NCI-H2029 (cell line): ENCODE measurements at regions not wholly inside any gene's neighbourhood (a gene's known extent, or its start where the extent isn't known, plus 50 kb on each side); places are given as distances from the start of the nearest gene placed in this dataset.

ENCODE experiments used
- DNase-seq: peaks from one replicate; lab custom pipeline; 2025; lab: John Stamatoyannopoulos, UW

DNA sequence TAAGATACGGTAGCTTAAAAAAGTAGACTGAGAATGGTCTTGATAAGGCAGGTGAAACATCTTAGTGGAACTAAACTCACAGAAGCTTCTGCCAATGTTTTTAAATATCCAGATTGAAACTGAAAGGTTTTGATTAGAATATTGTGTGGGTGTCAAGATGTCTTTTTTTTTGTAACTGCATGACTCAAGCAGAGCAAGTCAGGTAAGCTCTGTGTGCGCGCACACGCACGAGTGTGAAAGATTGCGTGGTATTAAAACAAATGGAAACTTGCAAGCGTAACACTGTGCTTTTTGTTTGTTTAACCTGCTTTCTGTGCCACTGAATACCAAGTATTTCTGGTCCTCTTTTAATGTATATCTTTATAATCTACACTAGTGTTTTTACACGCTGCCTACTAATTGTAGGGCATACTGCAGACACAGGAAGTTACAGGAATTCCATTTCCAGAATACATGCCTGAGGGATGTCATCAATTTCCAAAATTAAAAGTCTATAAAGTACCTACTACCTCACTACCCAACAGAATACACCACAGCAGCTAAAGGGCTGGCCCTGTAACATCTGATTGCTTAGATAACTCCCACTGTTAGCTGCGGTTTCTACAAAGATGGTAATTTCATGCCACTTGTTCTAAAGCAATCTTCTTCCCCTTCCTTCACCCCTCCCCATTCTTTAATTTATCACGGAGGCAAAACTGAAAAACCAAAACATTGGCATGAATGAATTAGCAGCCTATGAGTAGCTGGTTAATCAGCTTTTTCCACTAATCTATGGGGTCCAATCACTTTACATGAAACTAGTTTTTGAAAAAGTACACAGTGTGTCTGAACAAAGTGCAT, 472.8 kb downstream of the SHQ1 start:
- DNase-seq = no peak

GRCh38 chr3:72373139-72373538, 475.1 kb downstream of the SHQ1 start:
- no peak for DNase-seq

DNA sequence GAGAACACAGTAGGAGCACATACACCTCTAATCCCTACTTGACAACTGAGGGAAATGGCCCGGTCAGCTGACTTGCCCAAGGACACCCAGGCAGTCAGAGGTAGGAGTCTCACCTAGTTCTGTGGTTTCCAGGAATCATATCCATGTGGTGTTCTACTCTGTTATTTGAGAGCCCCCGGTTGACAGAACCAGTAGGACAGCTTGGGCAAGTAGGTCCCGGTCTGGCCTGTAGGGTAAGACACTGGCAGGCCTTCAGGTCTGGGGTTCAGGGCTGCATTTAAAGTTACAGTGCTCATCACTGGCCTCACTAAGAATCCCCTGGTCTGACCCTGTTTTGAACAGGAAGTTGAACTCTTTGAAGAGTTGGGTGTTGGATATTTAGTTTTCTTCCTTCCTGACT, 476.1 kb downstream of the SHQ1 start:
- DNase-seq = no peak

DNA sequence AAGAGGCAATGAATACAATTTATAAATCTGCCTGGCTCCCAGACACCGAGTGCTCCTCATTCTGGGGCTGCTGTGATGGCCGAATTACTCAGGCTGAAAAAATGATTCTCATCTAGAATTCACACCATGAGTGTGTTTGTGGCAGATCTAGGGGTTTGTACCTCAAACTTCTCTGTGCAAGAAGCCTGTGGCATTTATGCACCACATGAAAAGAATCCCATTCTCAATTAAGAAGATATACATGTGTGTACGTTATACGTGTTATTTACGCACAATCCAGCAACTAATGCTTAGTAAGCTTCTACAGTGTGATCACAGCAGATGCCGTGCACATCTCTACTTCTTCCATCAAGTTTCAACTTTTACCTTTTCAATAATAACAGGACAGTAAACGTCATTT, 476.8 kb downstream of the SHQ1 start:
- DNase-seq = no peak

- no peak for DNase-seq
These were observed 477.3 kb downstream of the SHQ1 start for GRCh38 chr3:72370947-72371346.

- no peak for DNase-seq
These were observed 478.6 kb downstream of the SHQ1 start for GRCh38 chr3:72369681-72370080.

- DNase-seq = no peak
These were observed 479.8 kb downstream of the SHQ1 start for GRCh38 chr3:72368331-72368975.

DNA sequence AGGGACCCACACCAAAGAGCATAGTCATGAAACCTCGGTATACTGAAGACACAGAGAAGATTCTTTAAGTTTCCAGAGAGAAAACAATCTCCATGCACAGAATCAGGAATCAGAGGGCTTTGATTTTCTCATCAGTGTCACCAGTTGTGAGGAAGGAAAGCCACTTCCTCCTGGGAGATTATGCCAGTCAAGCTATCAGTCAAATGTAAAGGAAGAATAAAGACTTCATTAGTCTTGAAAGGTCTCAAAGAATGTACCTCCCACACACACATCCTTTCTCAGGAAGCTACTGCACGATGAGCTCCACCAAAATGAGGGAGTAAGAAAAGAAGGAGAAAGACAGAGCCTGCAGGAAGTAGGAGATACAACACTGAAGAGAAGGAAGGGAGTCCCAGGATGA, 486.3 kb downstream of the SHQ1 start:
- no peak for DNase-seq

DNA sequence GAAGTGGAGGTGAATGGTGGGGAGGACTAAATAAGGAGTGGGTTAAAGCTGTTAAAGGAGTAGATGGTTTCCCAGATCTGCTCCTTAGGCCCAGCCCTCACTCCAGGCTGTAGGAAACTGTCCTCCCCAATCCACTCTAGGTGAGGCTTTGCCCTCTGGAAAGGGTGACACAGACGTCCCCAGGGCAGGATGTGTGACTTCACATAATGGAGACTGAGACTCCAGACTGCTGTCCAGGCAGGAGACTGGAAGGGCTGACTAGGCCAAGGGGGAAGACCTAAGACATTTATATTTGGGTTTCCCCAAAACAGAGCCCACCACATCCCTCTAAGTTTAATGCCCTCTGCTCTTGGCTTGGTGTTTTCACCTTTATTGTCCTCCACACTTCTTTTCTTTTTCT, 488.5 kb downstream of the SHQ1 start:
- DNase-seq = no peak

DNA sequence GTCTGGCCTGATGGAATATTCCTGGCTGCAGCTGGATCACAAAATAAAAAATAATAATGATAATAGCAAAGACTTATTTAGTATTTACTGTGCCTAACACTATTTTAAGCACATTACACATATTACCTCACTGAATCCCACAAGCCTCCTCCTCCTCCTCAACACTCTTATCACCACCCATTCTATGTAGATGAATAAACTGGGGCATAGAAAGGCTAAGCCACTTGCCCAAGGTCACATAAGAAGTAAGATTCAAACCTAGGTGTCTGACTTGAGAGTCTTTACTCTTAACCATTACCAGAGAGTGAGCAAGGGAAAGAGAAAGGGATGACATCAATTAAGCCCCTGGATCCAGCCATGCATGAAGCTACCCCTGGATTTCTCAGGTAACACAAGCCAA, 493.1 kb downstream of the SHQ1 start:
- DNase-seq = no peak

- DNase-seq = no peak
These were observed 493.8 kb downstream of the SHQ1 start for GRCh38 chr3:72354486-72354885.

- no peak for DNase-seq
These were observed 494.8 kb downstream of the SHQ1 start for GRCh38 chr3:72353236-72354128.

GRCh38 chr3:72352176-72352575, 496.1 kb downstream of the SHQ1 start:
- no peak for DNase-seq

DNA sequence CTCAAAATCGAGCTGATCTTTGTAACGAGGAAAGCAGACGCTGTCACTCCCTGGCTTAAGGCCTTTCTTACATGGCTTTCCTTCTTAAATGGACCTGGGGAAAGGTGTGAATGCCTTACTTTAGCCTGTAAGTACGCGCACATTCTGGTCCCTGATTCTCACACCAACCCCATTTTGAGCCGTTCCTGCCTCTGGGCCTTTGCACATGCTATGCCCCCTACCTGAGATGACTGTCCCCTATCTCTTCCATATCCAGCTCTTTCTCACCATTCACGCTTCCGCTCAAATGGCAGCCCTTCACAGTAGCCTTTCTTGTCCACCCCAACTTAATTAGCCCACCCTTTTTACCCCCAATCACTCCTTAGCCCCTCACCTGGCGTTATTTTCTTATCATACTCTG, 496.7 kb downstream of the SHQ1 start:
- no peak for DNase-seq

GRCh38 chr3:72350761-72351505, 497.3 kb downstream of the SHQ1 start:
- DNase-seq = no peak

DNA sequence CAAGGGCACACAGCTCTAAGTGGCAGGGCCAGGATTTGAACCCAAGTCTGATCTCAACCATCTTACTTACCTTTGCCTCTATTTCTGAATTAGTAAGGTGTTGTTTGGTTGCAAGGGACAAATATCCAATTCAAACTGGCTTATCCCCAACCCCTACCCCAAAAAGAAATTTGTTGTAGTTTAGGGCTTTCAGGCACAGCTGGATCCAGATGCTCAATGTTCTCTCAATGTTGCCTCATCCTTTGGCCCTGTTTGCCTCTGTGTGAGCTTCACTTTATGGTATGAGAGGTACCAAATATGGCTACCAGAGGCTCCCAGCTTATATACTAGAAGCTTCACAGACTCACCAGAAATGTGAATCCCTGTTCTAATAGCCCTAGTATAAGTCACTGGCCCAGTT, 499.9 kb downstream of the SHQ1 start:
- DNase-seq = no peak

DNA sequence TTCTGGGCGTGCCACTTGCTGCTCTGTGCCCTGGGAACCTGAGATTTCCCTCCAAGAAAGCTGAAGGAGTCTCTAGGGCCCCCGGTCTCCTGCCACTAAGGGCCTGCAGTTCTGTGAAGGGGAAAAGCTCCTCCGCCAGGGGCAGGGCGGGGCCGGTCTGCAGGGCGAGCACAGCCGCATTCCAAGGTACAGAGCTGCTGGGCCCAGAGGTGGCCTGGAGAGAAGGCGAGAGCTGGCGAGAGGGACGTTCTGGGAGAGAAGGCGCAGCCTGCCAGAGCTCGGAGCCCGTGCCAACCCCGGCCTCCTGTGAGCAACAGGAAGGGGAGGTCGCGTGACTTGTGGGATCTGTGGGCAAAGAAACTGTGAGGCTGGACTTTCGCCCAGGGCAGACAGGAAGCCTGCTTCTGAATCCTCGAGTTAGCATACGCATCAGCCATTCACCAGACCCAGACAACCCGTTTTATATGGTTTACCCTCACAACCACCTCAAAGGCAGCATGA, 500.4 kb downstream of the SHQ1 start:
- no peak for DNase-seq

DNA sequence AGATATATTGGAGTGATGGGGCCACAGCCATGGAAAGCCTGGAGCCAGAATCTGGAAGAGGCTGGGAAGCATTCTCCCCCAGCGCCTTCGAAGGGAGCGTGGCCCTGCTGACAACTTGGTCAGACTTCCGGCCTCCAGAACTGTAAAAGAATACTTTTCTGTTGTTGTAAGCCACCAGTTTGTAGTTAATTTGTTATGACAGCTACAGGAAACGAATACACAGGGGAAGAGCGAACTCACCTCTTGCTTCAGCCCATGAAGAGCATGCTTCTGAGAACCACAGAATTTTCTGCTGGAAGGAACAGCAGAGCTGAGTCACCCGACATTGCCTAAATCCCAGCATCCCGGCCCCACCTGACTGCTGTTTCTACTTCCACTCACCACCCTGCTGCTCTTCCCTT, 501.7 kb downstream of the SHQ1 start:
- no peak for DNase-seq

- no peak for DNase-seq
These were observed 502.3 kb downstream of the SHQ1 start for GRCh38 chr3:72345980-72346379.

DNA sequence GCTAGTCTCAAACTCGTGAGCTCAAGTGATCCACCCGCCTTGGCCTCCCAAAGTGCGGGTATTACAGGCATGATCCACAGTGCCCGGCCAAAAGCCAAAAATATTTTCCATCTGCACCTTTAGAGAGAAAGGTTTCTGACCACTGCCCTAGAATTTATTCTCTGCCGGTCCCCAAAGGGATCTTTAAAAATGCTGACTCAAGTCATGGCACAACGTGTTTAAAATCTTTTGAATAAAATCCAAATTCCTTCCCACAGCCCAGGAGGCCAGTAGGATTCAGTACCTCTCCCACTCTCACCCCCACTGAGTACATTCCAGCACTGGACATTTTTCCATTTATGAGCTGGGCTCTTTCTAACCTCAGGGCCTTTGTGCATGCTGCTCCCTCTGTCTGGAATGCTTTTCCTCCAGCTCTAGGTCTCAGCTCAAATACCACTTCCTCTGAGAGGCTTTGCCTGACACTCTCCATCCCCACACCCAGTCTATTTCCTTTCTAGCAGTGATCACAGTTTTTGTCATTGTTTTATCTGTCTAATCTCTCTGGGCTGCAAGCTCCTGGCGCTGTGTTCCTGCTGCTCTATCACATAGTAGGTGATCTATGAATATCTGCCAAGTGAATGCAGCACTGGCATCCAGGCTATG, 502.9 kb downstream of the SHQ1 start:
- DNase-seq = no peak

DNA sequence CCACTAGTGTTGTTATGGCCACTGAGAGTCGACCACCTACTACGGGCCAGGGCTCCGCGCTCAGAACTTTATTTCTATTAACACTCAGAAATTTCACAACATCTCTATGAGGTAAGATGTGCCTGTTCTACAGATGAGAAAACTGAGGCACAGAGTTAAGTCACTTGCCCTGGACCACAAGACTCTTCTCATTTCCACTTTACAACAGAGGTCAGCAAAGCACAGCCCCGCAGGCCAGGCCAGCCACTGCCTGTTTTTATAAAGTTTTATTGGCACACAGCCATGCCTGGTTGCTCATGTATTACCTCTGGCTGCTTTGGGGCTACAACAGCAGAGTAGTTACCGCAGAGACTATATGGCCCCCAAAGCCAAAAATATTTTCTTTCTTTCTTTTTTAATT, 503.6 kb downstream of the SHQ1 start:
- no peak for DNase-seq
